ENCODE measurements at regions not wholly inside any gene's neighbourhood (a gene's known extent, or its start where the extent isn't known, plus 50 kb on each side); places are given as distances from the start of the nearest gene placed in this dataset.
"Not testable (repeated sequence)": the region's sequence is repeated elsewhere in the genome, so short reads cannot be mapped to it uniquely, and the experiment has no call there.

GRCh38 chr9:86589730-86590129 lies 235.5 kb upstream of the TUT7 start:
- Mint-ChIP-seq H3K27me3 (peaks cover 4% of the 10 kb centered on the region), H3K36me3 (no peaks in the 10 kb centered on the region), H3K27ac (no peak overlapping the region), H3K4me3 (no peak overlapping the region), H3K4me1 (ENCODE audit: low read depth) (no peaks in the 10 kb centered on the region), H3K9me3 (ENCODE audit: low read depth) (no peaks in the 10 kb centered on the region)

- Mint-ChIP-seq H3K27ac (no peak overlapping the region), H3K36me3 (no peaks in the 10 kb centered on the region), H3K9me3 (ENCODE audit: low read depth) (no peaks in the 10 kb centered on the region), H3K27me3 (peaks cover 4% of the 10 kb centered on the region), H3K4me3 (no peak overlapping the region), H3K4me1 (ENCODE audit: low read depth) (no peaks in the 10 kb centered on the region)
Observed at GRCh38 chr9:86589273-86589672, 235.1 kb upstream of the TUT7 start.

GRCh38 chr9:86586144-86586494 lies 231.9 kb upstream of the TUT7 start:
- no peak overlapping the region for H3K4me3 Mint-ChIP-seq
- peaks cover 4% of the 10 kb centered on the region for H3K27me3 Mint-ChIP-seq
- H3K27ac Mint-ChIP-seq: no peak overlapping the region
- no peaks in the 10 kb centered on the region for H3K36me3 Mint-ChIP-seq
- H3K9me3 Mint-ChIP-seq (ENCODE audit: low read depth): no peaks in the 10 kb centered on the region
- H3K4me1 Mint-ChIP-seq (ENCODE audit: low read depth): no peaks in the 10 kb centered on the region

- H3K27me3 Mint-ChIP-seq: peaks cover 4% of the 10 kb centered on the region
- no peak overlapping the region for H3K27ac Mint-ChIP-seq
- H3K9me3 Mint-ChIP-seq (ENCODE audit: low read depth): no peaks in the 10 kb centered on the region
- no peak overlapping the region for H3K4me3 Mint-ChIP-seq
- no peaks in the 10 kb centered on the region for H3K4me1 Mint-ChIP-seq (ENCODE audit: low read depth)
- H3K36me3 Mint-ChIP-seq: no peaks in the 10 kb centered on the region
Observed at GRCh38 chr9:86585422-86586143, 231.4 kb upstream of the TUT7 start.

GRCh38 chr9:86580688-86581087 lies 226.5 kb upstream of the TUT7 start:
- H3K27ac Mint-ChIP-seq: no peak overlapping the region
- H3K36me3 Mint-ChIP-seq: no peaks in the 10 kb centered on the region
- H3K4me1 Mint-ChIP-seq (ENCODE audit: low read depth): no peaks in the 10 kb centered on the region
- no peak overlapping the region for H3K4me3 Mint-ChIP-seq
- H3K9me3 Mint-ChIP-seq (ENCODE audit: low read depth): no peaks in the 10 kb centered on the region
- no peaks in the 10 kb centered on the region for H3K27me3 Mint-ChIP-seq

DNA sequence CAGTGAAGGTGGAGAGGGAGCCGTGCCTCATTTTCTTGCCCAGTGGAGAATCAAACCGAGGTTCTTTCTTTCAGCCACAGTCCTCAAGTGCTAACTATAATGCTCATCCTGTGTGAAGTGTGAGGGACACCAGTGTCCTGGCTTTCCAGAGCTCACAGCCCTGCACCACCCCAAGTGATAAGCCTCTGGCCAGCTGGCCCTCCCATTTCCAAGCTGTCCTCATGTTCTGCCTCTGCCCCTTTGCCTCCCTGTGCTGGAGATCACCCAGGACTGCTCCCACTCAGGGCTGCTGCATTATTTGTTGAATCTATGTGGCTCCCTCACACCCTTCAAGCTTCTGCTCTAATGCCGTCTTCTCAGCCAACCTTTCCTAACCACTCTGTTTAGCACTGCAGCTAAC lies 224.5 kb upstream of the TUT7 start:
- Mint-ChIP-seq H3K9me3 (ENCODE audit: low read depth) (no peaks in the 10 kb centered on the region), H3K4me3 (no peak overlapping the region), H3K27ac (no peak overlapping the region), H3K27me3 (no peaks in the 10 kb centered on the region), H3K4me1 (ENCODE audit: low read depth) (no peaks in the 10 kb centered on the region), H3K36me3 (no peaks in the 10 kb centered on the region)

- Mint-ChIP-seq H3K27me3 (peaks cover 2% of the 10 kb centered on the region), H3K4me1 (ENCODE audit: low read depth) (no peaks in the 10 kb centered on the region), H3K9me3 (ENCODE audit: low read depth) (no peaks in the 10 kb centered on the region), H3K4me3 (no peak overlapping the region), H3K36me3 (no peaks in the 10 kb centered on the region), H3K27ac (no peak overlapping the region)
Observed at GRCh38 chr9:86577420-86578333, 223.5 kb upstream of the TUT7 start.

DNA sequence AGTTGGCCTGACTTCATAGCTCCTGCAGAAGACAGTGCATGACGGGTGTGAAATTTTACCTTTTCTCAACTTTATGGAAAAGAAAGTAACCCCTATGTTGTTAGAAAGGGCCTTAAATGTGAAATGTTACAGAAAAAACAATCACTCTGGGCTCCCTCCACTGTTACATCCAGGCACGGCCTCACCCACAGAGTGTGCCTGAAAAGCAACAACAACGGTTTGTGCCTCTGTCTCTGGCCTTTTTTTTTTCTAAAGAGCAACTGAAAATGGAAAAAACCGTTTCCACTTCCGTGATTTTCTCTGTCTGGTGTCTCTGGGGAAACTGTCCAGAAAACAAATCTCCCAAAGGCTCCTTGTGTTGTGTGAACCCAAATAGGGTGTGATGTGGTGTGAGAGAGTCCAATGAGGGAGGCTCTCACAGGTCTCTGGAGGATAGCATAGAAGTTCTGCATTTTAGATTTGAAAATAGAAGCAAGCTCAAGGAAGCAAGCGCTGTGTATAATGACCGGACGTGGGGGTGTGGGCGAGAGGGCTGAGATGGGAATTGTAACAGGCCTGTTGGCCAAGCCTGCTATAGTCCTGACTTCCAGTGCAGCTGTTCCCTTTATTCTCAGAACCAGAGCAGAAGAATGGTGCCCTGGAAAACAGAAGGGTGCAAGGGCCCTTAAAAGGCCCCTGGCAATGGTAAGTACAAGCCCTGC lies 221.8 kb upstream of the TUT7 start:
- Mint-ChIP-seq H3K9me3 (ENCODE audit: low read depth) (no peaks in the 10 kb centered on the region), H3K36me3 (no peaks in the 10 kb centered on the region), H3K27me3 (peaks cover 2% of the 10 kb centered on the region), H3K4me1 (ENCODE audit: low read depth) (no peaks in the 10 kb centered on the region), H3K27ac (no peak overlapping the region), H3K4me3 (no peak overlapping the region)

DNA sequence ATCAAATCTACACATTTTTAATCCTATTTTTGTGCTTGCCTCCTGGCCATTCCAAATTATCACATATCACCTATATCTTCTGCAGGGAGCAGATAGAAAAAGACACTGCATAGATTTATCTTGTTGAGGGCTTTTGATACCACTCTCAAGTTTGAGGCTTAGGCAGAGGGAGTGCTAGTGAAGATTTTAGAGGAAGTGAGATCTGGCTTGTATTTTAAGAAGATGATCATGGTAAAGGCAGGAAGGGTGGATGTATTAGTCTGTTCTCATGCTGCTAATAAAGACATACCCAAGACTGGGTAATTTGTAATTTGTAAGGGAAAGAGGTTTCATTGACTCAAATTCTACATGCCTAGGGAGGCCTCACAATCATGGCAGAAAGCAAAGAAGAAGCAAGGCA lies 220.9 kb upstream of the TUT7 start:
- Mint-ChIP-seq H3K36me3 (no peaks in the 10 kb centered on the region), H3K4me1 (ENCODE audit: low read depth) (no peaks in the 10 kb centered on the region), H3K4me3 (no peak overlapping the region), H3K9me3 (ENCODE audit: low read depth) (no peaks in the 10 kb centered on the region), H3K27me3 (peaks cover 2% of the 10 kb centered on the region), H3K27ac (no peak overlapping the region)

DNA sequence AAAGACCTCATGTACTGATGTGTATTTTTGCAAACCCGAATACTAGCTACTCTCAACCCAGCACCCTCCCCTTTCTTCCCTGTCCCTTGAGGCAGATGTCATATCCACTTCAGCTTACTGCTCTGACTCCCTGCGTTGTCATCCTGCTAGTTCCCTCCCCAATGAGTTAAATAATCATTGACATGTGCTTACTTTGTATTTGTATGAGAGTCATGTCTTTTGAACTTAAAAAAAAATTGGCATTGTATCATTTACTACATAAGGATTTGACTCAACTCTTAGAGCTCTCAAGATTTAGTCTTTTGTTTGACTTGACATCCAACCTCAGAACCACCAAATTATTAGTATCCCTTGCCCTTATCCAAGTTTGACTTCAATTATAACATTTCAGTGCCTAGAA lies 219.7 kb upstream of the TUT7 start:
- Mint-ChIP-seq H3K27ac (no peak overlapping the region), H3K4me3 (no peak overlapping the region), H3K36me3 (no peaks in the 10 kb centered on the region), H3K4me1 (ENCODE audit: low read depth) (no peaks in the 10 kb centered on the region), H3K27me3 (peaks cover 7% of the 10 kb centered on the region), H3K9me3 (ENCODE audit: low read depth) (peaks cover under 1% of the 10 kb centered on the region)

DNA sequence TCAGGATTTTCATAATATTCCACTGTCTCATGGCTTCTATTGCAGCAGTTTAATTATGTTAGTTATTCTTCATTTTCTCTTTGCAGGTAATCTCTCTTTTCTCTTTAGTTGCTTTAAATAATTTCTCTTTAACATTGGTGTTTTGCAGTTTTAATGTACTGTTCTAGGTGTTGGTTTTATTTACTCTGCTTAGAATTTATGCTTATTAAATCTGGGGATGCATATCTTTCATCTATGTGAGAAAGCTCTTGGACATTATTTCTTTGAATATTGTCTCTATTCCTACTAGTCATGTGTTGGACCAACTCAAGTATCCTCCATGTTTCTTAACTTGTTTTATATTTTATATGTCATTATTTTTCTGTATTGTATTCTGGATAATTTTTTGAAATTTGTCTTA lies 218.7 kb upstream of the TUT7 start:
- Mint-ChIP-seq H3K9me3 (ENCODE audit: low read depth) (peaks cover 3% of the 10 kb centered on the region), H3K27me3 (peaks cover 9% of the 10 kb centered on the region)

DNA sequence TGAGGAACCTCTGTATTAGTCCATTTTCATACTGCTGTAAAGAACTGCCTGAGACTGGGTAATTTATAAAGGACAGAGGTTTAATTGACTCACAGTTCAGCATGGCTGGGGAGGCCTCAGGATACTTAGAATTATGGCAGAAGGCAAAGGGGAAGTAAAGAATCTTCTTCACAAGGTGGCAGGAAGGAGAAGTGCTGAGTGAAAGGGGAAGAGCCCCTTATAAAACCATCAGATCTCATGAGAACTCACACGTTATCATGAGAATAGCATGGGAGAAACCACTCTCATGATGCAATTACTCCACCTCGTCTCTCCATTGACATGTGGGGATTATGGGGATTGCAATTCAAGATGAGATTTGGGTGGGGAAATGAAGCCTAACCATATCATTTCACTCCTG lies 211.4 kb upstream of the TUT7 start:
- not testable (repeated sequence) for H3K4me3 Mint-ChIP-seq; H3K27ac Mint-ChIP-seq; H3K27me3 Mint-ChIP-seq; H3K4me1 Mint-ChIP-seq (ENCODE audit: low read depth); H3K36me3 Mint-ChIP-seq; H3K9me3 Mint-ChIP-seq (ENCODE audit: low read depth)

More for the DNA sequence above, 218.7 kb upstream of the TUT7 start:
- Mint-ChIP-seq H3K27ac (no peak overlapping the region), H3K36me3 (no peaks in the 10 kb centered on the region), H3K4me3 (no peak overlapping the region), H3K4me1 (ENCODE audit: low read depth) (no peaks in the 10 kb centered on the region)

DNA sequence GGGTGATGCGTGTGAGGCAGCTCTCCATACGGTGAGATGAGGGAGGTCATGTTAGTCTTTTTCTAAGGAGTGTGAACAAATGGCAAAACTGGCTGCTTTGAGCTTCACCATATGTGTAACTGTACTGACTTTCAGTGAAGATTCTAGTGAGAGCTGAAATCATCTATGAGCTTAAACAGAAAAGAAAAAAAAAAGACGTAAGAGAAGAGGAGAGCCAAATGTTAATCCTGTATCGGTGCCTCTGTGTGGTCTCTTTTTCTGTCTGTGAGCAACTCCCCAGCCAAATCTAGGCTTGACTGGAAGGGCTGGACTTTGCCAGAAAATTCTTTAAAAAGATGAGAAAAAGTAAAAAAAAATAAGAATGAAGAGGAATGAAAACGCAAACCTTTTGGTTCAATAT lies 209.7 kb upstream of the TUT7 start:
- no peaks in the 10 kb centered on the region for H3K36me3 Mint-ChIP-seq
- no peaks in the 10 kb centered on the region for H3K4me1 Mint-ChIP-seq (ENCODE audit: low read depth)
- no peak overlapping the region for H3K4me3 Mint-ChIP-seq
- peaks cover 8% of the 10 kb centered on the region for H3K9me3 Mint-ChIP-seq (ENCODE audit: low read depth)
- peaks cover 4% of the 10 kb centered on the region for H3K27me3 Mint-ChIP-seq
- H3K27ac Mint-ChIP-seq: no peak overlapping the region

- Mint-ChIP-seq H3K27me3 (peaks cover 5% of the 10 kb centered on the region), H3K27ac (no peak overlapping the region), H3K4me3 (no peak overlapping the region), H3K9me3 (ENCODE audit: low read depth) (peaks cover 5% of the 10 kb centered on the region), H3K4me1 (ENCODE audit: low read depth) (no peaks in the 10 kb centered on the region), H3K36me3 (no peaks in the 10 kb centered on the region)
Observed at GRCh38 chr9:86563350-86563749, 209.1 kb upstream of the TUT7 start.

DNA sequence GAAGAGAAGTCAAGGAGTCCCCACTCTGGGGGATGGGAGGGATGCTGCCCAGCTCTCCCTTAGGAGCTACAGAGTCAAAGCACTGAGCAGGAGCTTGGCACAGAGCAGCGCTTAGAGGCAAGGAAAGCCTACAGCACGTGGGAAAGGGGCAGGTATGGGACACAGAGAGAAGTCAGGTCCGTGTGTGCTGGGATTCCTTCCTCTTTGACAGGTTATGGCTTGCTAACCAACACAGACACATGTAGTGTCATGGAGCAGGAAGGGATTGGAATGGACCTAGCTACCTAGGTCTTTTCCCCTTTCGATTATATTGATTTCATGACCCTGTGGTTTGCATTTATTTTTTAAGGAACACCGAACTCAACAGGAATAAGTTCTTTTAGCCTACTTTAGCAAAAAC lies 208.5 kb upstream of the TUT7 start:
- Mint-ChIP-seq H3K36me3 (no peaks in the 10 kb centered on the region), H3K27ac (no peak overlapping the region), H3K4me1 (ENCODE audit: low read depth) (no peaks in the 10 kb centered on the region), H3K4me3 (no peak overlapping the region), H3K9me3 (ENCODE audit: low read depth) (peaks cover 5% of the 10 kb centered on the region), H3K27me3 (peaks cover 4% of the 10 kb centered on the region)
